Smooth muscle cell (in vitro differentiated cells): ENCODE measurements at regions not wholly inside any gene's neighbourhood (a gene's known extent, or its start where the extent isn't known, plus 50 kb on each side); places are given as distances from the start of the nearest gene placed in this dataset.

ENCODE experiments used
- DNase-seq: peaks from one replicate; lab custom pipeline; 2025; ENCODE audit not compliant: unreplicated experiment; lab: John Stamatoyannopoulos, UW
- H2AFZ ChIP-seq: fragments of 200-600 bp; sonication (generic); 2 replicates; pipeline ENCODE4 v1.6.0; 2016; ENCODE audit warnings: antibody characterized with exemption, low read depth, mild to moderate bottlenecking
- H3F3A ChIP-seq: fragments of 200-600 bp; sonication (generic); 2 replicates; pipeline ENCODE4 v1.6.0; 2017; ENCODE audit warnings: antibody characterized with exemption, low read depth
- H3K27ac ChIP-seq: fragments of 200-600 bp; sonication (generic); 2 replicates; pipeline ENCODE4 v1.5.1; 2016; ENCODE audit warnings: low read depth, mild to moderate bottlenecking
- H3K27me3 ChIP-seq: fragments of 200-600 bp; sonication (generic); 2 replicates; pipeline ENCODE4 v1.6.1; 2016; ENCODE audit warnings: low read depth, mild to moderate bottlenecking
- H3K36me3 ChIP-seq: fragments of 200-600 bp; sonication (generic); 2 replicates; pipeline ENCODE4 v1.5.1; 2016; ENCODE audit warnings: low read depth
- H3K4me1 ChIP-seq: fragments of 200-600 bp; sonication (generic); 2 replicates; pipeline ENCODE4 v1.5.1; 2016; ENCODE audit warnings: low read depth
- H3K4me2 ChIP-seq: fragments of 200-600 bp; sonication (generic); 2 replicates; pipeline ENCODE4 v1.6.0; 2016; ENCODE audit warnings: mild to moderate bottlenecking
- H3K4me3 ChIP-seq: fragments of 200-600 bp; sonication (generic); 2 replicates; pipeline ENCODE4 v1.5.1; 2016; ENCODE audit warnings: mild to moderate bottlenecking
- H3K79me2 ChIP-seq: fragments of 200-600 bp; sonication (generic); 2 replicates; pipeline ENCODE4 v1.6.0; 2016; ENCODE audit warnings: low read depth, mild to moderate bottlenecking
- H3K9ac ChIP-seq: fragments of 200-600 bp; sonication (generic); 2 replicates; pipeline ENCODE4 v1.6.0; 2016; ENCODE audit warnings: low read depth
- H3K9me3 ChIP-seq: fragments of 200-600 bp; sonication (generic); replicated peaks from 2 replicates; pipeline ENCODE4 v1.5.1; 2016; ENCODE audit warnings: low read depth
- H4K20me1 ChIP-seq: fragments of 200-600 bp; sonication (generic); 2 replicates; pipeline ENCODE4 v1.6.0; 2016; ENCODE audit warnings: low read depth
- WGBS: methylation state at CpG from one replicate; pipeline ENCODE4 v1.1.7; 2016; ENCODE audit warnings: low lambda C conversion rate; 5-methylcytosine and 5-hydroxymethylcytosine counted together
- TF ChIP-seq, protein P1 (sequence below): fragments of 200-600 bp; sonication (generic); IDR thresholded peaks from 2 replicates; pipeline ENCODE4 v1.5.1; 2017; ENCODE audit warnings: borderline replicate concordance, mild to moderate bottlenecking, antibody characterized with exemption; ENCODE audit not compliant: insufficient read depth, poor library complexity, severe bottlenecking

DNA sequence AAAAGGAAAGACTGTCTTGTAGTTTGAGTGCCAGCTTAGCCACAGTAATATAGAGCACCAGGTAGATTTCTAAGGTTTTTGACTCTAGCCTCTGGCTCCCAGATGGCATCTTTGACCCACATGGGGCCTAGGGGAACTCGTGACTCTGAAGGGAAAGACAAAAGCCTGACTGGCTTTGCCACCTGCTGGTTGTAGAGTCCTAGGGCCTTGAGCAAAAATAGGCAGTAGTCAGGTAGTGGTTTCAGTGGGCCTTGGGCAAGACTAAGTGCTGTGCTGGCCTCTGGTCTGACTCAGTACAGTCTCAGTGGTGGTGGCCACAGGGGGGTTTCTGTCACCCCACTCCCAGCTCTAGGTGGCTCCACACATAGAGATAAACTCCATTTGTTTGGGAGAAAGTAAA is 349.4 kb downstream of the FAM181B start:
- TF ChIP-seq, protein P1, sequence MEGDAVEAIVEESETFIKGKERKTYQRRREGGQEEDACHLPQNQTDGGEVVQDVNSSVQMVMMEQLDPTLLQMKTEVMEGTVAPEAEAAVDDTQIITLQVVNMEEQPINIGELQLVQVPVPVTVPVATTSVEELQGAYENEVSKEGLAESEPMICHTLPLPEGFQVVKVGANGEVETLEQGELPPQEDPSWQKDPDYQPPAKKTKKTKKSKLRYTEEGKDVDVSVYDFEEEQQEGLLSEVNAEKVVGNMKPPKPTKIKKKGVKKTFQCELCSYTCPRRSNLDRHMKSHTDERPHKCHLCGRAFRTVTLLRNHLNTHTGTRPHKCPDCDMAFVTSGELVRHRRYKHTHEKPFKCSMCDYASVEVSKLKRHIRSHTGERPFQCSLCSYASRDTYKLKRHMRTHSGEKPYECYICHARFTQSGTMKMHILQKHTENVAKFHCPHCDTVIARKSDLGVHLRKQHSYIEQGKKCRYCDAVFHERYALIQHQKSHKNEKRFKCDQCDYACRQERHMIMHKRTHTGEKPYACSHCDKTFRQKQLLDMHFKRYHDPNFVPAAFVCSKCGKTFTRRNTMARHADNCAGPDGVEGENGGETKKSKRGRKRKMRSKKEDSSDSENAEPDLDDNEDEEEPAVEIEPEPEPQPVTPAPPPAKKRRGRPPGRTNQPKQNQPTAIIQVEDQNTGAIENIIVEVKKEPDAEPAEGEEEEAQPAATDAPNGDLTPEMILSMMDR, result no peak
- peaks cover 13% of the 10 kb centered on the region for H3K27me3 ChIP-seq
- H3K4me1 ChIP-seq, result no peaks in the 10 kb centered on the region
- 70% methylated on average over 1 of the region's 1 CpG for WGBS
- no peak overlapping the region for H3K4me3 ChIP-seq
- H3K9ac ChIP-seq, result no peak overlapping the region
- no peak overlapping the region for H3K4me2 ChIP-seq
- H4K20me1 ChIP-seq, result no peaks in the 10 kb centered on the region
- no peak overlapping the region for H3K27ac ChIP-seq
- H2AFZ ChIP-seq, result no peak overlapping the region
- no peak for DNase-seq
- no peaks in the 10 kb centered on the region for H3K79me2 ChIP-seq
- H3K9me3 ChIP-seq, result no peaks in the 10 kb centered on the region
- H3K36me3 ChIP-seq, result no peaks in the 10 kb centered on the region
- no peaks in the 10 kb centered on the region for H3F3A ChIP-seq

DNA sequence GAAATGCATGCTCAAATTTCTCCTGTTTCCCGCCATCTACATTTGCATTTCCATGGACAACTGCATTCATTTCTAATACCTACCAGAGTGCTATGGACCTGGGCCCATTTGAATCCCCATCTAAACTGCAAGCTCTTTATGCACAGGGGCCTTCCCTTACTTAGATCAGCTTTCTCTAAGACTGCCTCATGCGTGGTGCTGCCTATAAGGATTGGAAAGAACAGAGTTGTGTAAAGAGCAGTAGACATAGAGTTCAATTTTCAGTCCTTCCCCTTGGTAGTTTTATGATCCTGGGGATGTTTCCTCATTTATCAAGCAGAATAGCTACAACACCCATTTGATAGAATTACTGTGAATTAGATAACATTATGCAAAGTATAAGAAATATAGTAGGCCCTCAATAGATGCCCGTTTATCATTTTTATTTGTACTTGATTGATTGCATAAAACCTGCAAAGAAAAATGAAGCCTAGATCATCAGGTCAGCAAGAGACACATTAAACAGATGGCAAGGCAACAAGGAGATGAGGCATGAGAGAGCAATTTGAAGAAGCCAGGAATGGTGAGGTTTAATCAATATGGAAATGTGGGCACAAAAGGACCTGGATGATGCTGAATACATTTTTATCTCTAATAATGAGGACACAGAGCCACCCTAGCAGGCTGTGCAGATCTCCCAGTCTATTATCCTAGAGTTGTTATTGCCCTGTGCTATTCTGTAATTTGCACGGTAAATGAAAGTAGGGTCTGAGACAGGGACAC is 359.7 kb downstream of the FAM181B start:
- no peak overlapping the region for H3K9ac ChIP-seq
- no peaks in the 10 kb centered on the region for H3K79me2 ChIP-seq
- peaks cover 28% of the 10 kb centered on the region for H3K27me3 ChIP-seq
- no peak overlapping the region for H3K4me3 ChIP-seq
- TF ChIP-seq, protein P1, result no peak
- no peaks in the 10 kb centered on the region for H3F3A ChIP-seq
- WGBS, result 88% methylated on average over 4 of the region's 4 CpGs
- H3K4me2 ChIP-seq, result no peak overlapping the region
- H4K20me1 ChIP-seq, result no peaks in the 10 kb centered on the region
- no peaks in the 10 kb centered on the region for H3K36me3 ChIP-seq
- H2AFZ ChIP-seq, result no peak overlapping the region
- no peak for DNase-seq
- no peaks in the 10 kb centered on the region for H3K9me3 ChIP-seq
- no peaks in the 10 kb centered on the region for H3K4me1 ChIP-seq
- H3K27ac ChIP-seq, result no peak overlapping the region

GRCh38 chr11:82365351-82365750 is 368.3 kb downstream of the FAM181B start:
- H3K4me3 ChIP-seq, result no peak overlapping the region
- no peak overlapping the region for H3K4me2 ChIP-seq
- H3K27me3 ChIP-seq, result peaks cover 32% of the 10 kb centered on the region
- H3K36me3 ChIP-seq, result no peaks in the 10 kb centered on the region
- no peak overlapping the region for H3K27ac ChIP-seq
- no peaks in the 10 kb centered on the region for H3K9me3 ChIP-seq
- H3K4me1 ChIP-seq, result no peaks in the 10 kb centered on the region
- 82% methylated on average over 2 of the region's 2 CpGs for WGBS
- DNase-seq, result no peak
- no peaks in the 10 kb centered on the region for H4K20me1 ChIP-seq
- no peaks in the 10 kb centered on the region for H3F3A ChIP-seq
- TF ChIP-seq, protein P1, result no peak
- no peak overlapping the region for H2AFZ ChIP-seq
- no peak overlapping the region for H3K9ac ChIP-seq
- no peaks in the 10 kb centered on the region for H3K79me2 ChIP-seq

DNA sequence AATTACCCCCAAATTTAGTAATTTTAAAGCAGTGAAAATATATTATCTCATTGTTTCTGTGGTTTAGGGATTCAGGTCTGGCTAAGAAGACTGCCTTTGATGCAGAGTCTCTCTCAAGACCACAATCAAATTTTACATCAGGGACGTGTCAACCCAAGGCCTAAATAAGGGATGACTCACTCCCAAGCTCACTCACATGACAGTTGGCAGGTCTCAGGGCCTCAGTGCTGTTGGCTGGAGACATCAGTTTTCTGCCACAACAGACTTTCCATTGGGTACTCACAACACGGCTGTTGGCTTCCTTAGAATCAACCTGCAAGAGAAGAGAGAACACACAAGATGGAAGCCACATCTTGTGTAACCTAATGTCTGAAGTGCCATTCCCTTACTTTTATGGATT is 377.3 kb downstream of the FAM181B start:
- Histone ChIP-seq H4K20me1 (no peaks in the 10 kb centered on the region), H3K27me3 (peaks cover 8% of the 10 kb centered on the region), H3K9ac (no peak overlapping the region), H3F3A (no peaks in the 10 kb centered on the region), H3K27ac (no peak overlapping the region), H3K36me3 (no peaks in the 10 kb centered on the region), H3K4me3 (no peak overlapping the region), H3K9me3 (no peaks in the 10 kb centered on the region), H2AFZ (no peak overlapping the region), H3K4me2 (no peak overlapping the region), H3K79me2 (no peaks in the 10 kb centered on the region), H3K4me1 (no peaks in the 10 kb centered on the region)
- TF ChIP-seq, protein P1, result no peak
- WGBS, result 64% methylated on average over 2 of the region's 2 CpGs
- DNase-seq, result no peak
